ENCODE measurements at regions not wholly inside any gene's neighbourhood (a gene's known extent, or its start where the extent isn't known, plus 50 kb on each side); places are given as distances from the start of the nearest gene placed in this dataset.

DNA sequence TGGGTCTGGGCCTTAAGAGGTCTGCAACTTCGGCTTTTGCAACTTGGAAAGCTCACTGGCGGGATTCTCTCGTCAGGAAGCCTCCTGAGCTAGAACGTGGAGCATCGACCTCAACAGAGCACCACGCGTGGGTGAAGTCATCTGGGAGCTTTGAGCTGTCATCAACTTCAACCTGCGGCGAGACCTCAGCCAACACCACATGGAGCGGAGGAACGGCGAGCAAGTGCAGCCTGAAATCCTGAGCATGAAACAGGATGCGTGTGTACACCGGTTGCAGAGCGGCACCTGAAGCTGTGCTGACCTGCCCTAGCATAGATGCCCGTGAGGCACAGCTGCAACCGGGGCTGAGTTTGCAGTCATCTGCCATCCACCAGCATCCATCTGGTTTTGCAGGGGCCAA, 295.7 kb upstream of the SHH start:
- FAIRE-seq = no peak

GRCh38 chr7:156106107-156106426, 293.8 kb upstream of the SHH start:
- FAIRE-seq (no peak), DNase-seq (ENCODE audit: low spot score) (no peak)

More for the DNA sequence above, 295.7 kb upstream of the SHH start:
- no peak for DNase-seq (ENCODE audit: low spot score)

DNA sequence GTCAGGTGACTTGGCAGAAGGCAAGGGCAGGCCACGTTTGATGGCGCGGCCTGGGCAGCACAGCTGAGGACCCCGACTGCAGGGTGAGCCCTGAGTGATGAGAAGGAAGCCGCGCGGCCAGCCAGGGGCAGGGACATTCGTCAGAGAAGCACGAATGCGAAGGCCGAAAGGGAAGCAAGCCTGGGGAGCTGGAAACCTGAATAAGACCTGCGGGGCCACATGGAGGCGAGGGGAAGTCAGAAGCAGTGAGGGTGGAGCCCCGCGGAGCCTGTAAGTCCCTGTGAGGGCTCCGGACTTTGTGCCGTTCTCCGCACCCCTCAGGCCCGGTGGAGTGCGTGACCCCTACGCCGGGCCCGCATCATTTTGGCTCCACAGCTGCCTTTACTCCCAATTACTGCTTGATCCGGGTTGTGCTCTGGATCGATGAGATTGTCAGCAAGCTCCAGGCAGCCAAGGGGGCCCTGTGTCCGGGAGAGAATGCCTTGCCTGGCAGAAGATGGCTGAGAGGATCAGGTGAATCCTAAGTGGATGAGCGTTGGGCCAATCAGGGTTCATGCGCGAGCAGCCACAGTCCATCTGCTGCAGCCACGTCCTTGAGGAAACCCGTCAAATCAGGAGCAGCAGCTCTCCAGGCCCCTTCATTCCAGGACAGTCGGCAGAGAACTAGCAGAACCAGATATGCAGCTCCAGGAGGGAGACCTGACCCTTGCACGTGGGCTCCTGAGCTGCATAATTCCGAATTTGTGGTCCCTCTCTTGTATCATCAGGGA, 293.3 kb upstream of the SHH start:
- no peak for FAIRE-seq

GRCh38 chr7:156104501-156105336, 292.5 kb upstream of the SHH start:
- FAIRE-seq (no peak), DNase-seq (ENCODE audit: low spot score) (no peak)

More for the DNA sequence above, 293.3 kb upstream of the SHH start:
- no peak for DNase-seq (ENCODE audit: low spot score)

DNA sequence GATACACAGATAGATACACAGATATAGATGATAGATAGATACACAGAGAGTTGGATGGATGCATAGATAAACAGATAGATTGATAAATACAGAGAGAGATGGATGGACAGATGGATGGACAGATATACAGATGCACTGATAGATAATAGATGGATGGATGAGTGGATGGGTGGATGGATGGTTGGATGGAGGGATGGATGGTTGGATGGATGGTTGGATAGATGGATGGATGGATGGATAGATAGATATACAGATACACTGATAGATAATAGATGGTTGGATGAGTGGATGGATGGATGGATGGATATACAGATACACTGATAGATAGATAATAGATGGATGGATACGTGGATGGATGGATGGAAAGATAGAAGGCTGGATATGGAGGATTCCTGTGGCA, 290.0 kb upstream of the SHH start:
- DNase-seq (ENCODE audit: low spot score) = no peak
- FAIRE-seq = no peak

GRCh38 chr7:156101355-156101754, 289.1 kb upstream of the SHH start:
- no peak for FAIRE-seq

GRCh38 chr7:156100086-156100485, 287.8 kb upstream of the SHH start:
- FAIRE-seq (no peak), DNase-seq (ENCODE audit: low spot score) (no peak)

More at GRCh38 chr7:156101355-156101754, 289.1 kb upstream of the SHH start:
- no peak for DNase-seq (ENCODE audit: low spot score)

DNA sequence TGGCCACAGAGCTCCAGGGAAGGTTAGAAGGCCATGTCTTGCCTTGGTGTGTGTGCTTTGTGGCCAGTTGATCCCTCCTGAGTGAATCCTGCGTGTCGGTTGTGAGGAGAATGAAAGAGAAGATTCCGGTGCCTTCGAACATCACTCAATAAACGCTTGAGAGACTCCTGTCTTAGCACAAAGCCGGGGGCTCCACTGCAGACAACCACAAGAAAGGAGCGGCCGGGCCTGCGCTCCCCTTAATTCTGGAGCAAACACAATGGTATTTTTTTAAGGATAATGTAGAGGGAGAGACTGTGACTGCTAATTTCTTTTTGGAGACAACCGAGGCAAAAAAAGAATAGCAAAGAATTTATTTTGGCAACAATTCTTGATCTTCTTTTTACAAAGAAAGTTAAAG, 286.8 kb upstream of the SHH start:
- FAIRE-seq = no peak

GRCh38 chr7:156096771-156097538, 284.7 kb upstream of the SHH start:
- no peak for DNase-seq (ENCODE audit: low spot score)
- FAIRE-seq = no peak

More for the DNA sequence above, 286.8 kb upstream of the SHH start:
- no peak for DNase-seq (ENCODE audit: low spot score)

DNA sequence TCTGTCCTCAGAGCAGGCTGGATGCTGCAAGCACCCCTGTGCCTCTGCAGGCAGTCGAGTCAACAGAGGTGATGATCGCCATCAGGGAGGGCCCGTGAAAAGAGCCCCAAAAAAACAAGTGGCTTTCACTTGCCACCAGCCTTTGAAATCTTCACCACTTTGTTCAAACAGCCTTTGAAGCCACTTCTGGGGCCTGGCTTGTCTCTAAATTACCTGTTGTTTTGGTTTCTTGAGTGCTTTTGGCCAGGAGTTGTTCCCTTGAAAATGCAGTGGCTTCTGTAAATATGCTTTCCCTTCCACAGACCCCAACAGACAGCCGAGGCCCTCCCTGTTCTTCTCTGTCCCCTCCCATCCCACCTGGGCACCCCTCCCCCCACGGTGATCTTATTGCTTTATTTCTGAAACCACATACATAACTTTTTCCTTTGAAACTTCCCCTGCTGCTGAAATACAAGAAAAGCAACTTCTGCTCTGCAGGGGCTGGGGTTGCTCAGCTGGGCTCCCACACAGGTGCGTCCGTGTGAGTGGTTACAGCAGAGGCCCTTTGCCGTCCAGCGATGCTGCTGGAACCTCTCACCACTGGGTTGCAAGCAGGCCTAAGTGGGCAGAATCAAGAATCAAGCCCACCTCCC, 283.8 kb upstream of the SHH start:
- DNase-seq (ENCODE audit: low spot score) (no peak), FAIRE-seq (no peak)

- DNase-seq (ENCODE audit: low spot score) (no peak), FAIRE-seq (no peak)
These were observed 282.3 kb upstream of the SHH start for GRCh38 chr7:156094350-156095146.

GRCh38 chr7:156092307-156092706, 280.0 kb upstream of the SHH start:
- FAIRE-seq (no peak), DNase-seq (ENCODE audit: low spot score) (no peak)

DNA sequence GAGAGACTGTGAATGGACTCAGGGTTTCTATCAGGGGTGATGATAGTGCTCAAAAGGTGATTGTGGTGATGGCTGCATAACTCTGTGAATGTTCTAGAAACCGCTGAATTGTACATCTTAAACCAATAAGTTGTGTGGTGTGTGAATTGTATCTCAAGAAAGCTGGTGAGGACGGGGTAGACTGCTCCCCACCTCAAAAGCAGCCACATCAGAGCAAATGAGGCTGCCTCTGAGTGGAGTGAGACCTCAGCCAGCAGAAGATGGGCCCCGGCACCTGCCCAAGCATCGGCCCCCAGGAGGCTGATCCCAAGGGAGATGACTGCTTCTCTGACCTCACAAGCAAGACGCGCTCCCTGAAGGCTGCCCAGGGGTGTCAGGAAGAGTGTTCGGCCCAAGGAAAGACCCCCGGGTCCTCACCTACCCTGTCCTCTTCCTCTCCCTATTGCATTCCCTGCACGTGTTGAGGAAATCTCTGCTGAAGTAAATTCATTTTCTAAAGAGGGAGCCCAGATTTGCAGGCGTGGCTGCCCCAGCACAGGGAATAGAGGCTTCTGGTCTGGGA, 279.3 kb upstream of the SHH start:
- FAIRE-seq (no peak), DNase-seq (ENCODE audit: low spot score) (no peak)

DNA sequence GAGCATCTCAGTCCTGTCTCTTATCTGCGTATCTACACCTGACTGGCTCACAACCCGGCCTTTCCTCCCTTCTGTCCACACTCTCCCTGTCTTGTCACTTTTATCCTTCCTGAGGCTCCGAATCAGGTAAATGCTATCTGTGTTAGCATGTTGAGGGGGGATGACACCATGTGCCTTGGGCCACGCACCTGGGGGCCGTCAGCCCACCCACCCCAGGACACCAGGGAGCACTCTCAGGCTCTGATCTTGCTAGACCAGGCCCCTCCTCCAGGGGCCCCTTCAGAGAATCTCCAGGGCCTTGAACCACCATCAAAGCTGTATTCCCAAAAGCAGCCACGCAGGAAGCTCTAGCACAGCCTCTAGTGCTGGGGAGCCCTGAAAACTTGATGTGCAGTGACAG, 278.7 kb upstream of the SHH start:
- DNase-seq (ENCODE audit: low spot score) = no peak
- FAIRE-seq = no peak

DNA sequence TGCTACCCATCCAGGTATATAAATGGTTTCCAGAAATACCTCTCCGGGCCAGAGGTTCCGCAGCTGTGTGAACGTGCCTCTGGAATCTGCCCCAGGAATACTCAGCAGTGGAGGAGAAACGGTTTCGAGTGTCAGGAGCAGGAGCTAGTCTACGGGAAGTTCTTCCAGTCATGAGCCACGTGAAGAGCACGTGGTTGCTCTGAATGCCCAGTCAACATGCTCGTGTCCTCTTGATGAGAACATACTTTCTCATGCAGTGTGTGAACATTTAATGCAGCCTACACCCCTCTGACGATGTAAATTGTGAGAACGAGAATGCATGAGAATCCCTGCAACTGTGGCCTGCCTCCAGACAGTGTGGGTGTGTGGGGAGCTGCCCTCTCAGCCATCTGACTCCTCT, 277.0 kb upstream of the SHH start:
- DNase-seq (ENCODE audit: low spot score) (no peak), FAIRE-seq (no peak)

DNA sequence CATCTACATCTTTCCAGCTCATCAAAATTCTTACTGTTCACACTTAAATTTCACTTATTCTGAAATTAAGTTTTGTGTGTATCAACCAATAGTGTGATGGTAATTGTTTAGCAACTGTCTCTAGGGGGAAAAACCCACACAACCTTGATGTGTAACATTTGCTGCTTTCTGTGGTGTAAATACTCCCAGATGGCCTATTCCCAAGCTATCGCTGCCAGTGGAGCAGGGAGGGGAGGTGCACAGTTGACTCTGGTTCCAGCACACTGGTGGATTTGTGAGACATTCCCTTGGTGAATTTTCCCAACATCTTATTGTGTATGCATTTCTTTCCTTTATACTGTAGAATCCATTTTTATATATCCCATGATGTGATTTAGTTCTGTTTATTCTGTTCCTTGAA, 275.9 kb upstream of the SHH start:
- FAIRE-seq (no peak), DNase-seq (ENCODE audit: low spot score) (no peak)

DNA sequence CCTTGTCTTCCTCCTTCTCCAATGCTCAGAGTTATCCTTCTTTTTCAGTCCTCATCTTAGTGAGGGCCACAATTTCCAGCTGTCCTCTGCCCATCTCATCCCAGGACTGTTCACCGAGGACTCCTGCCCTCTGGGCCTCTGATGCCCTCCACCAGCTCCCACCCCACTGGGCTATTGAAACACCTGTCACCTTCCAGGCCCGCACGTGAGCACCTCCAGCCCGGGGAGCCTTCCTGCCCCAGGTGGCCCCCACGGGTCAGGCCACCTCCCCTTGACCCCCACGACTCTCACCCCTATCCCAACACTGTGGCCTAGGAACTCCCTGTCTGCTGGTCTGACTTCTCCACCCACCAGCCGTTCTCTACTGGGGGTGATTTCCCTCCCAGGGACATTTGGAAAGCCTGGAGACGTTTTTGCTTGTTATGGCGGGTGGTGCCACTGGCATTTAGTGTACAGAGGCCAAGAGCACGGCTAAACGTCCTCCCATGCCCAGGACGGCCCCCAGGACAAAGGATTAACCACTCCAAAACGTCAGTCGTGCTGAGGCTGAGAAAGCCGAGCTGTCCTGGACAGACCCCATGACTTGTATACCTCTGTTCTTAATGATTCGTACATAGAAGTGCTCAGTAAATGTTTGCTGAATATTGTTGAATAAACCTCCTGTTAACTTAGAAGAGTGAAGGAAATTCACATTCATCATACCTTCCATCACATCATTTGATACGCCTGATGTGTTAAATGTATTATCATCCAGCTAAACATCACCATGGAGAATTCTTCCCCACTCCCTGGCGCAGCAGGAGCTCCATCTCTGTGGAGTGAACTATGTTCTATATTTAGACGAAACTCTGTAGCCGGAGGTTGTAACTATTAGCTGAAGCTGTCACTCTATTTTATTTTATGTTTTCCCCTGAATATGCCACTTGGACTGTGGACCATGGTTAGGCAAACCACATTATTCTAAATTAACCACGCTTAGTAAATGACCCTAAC, 270.1 kb upstream of the SHH start:
- DNase-seq (ENCODE audit: low spot score) (no peak), FAIRE-seq (no peak)

DNA sequence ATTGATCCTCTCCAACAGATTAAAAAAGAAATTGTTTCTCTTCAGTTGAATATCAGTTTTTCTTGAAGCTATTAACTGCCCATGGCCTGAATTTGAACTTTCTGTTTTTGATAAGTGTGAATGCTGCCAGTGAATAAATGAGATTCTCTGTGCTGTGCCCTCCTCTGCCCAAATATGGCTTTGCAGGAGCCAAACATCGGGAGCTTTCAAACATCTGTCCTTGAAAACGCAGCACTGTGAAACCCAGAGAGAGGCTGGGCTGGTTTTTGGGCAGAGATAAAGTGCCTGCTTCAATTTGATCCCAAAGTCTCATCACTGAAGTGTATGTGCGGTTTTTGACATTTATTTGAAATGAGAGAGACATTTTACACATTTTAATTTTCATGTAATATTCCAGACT, 268.3 kb upstream of the SHH start:
- no peak for DNase-seq (ENCODE audit: low spot score)

DNA sequence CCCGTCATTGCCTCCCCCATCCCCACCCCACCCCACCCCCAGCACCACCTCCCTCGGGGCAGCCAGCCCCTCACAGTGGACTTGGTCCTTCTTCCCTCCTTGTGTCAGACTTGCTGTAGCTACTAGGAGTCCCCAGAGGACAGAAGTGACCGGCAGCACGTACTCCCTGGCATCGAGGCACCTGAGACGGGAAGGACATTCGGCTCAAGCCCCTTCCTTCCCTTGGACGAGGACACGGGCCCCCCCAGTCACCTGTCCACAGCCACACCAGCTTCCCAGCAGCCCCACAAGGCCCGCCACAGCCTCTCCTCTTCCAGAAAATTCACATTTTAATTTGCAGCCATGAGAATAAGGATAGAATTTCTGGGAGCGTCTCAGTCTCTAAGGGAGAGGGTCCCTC, 267.8 kb upstream of the SHH start:
- DNase-seq (ENCODE audit: low spot score) (no peak), FAIRE-seq (no peak)

More for the DNA sequence above, 268.3 kb upstream of the SHH start:
- FAIRE-seq = no peak

All from RCC 7860 (cell line).